Transverse colon (tissue), 4 donors: ENCODE measurements at regions not wholly inside any gene's neighbourhood (a gene's known extent, or its start where the extent isn't known, plus 50 kb on each side); places are given as distances from the start of the nearest gene placed in this dataset.

Source experiments
- CTCF ChIP-seq, 5 experiments: fragments of 200-600 bp in 3 of 5; fragments of 450-650 bp in 2 of 5; sonication (generic) in 3 of 5; IDR thresholded peaks; 1 replicate in 2 of 5; 2 replicates in 3 of 5; pipeline ENCODE4 v1.5.1; 2016 to 2017; ENCODE audit warnings: antibody characterized with exemption in 5 of 5, inconsistent platforms in 3 of 5, mild to moderate bottlenecking in 2 of 5, moderate library complexity in 1 of 5
- EP300 ChIP-seq: sonication (generic); formaldehyde crosslinking; IDR thresholded peaks from one replicate; pipeline ENCODE4 v1.6.1; 2017; ENCODE audit warnings: antibody characterized with exemption, low read depth
- POLR2A ChIP-seq: fragments of 450-650 bp; IDR thresholded peaks from one replicate; pipeline ENCODE4 v1.6.1; 2016; ENCODE audit warnings: antibody characterized with exemption, mild to moderate bottlenecking, moderate library complexity
- POLR2AphosphoS5 ChIP-seq, 3 donors: sonication (generic); formaldehyde crosslinking; IDR thresholded peaks; one replicate each; pipeline ENCODE4 v1.6.1; 2016; ENCODE audit warnings: antibody characterized with exemption in 3 of 3

GRCh38 chr1:81420760-81421159 lies 380.0 kb upstream of the ADGRL2 start:
- TF ChIP-seq POLR2A (no peak), CTCF (IDR thresholded peaks at IDR 0.05) (no peak), POLR2AphosphoS5 (IDR thresholded peaks at IDR 0.05) (no peak), EP300 (no peak)
